Keratinocyte (primary cell): ENCODE measurements at regions not wholly inside any gene's neighbourhood (a gene's known extent, or its start where the extent isn't known, plus 50 kb on each side); places are given as distances from the start of the nearest gene placed in this dataset.

Source experiments
- DNase-seq: peaks from one replicate; pipeline ENCODE4 v3.0.0-alpha.2; 2011; ENCODE audit warnings: low read depth, missing footprints, low spot score
- FAIRE-seq: peaks from 2 replicates; lab custom pipeline; 2011; peaks lifted over from hg19 to GRCh38; lab: Jason Lieb, UNC
- H2AFZ ChIP-seq: 2 replicates; pipeline ENCODE4 v1.6.0; 2012; ENCODE audit warnings: low read length, control low read depth, inconsistent platforms; ENCODE audit not compliant: control insufficient read depth
- H3K27ac ChIP-seq: 2 replicates; pipeline ENCODE4 v1.5.1; 2011; ENCODE audit warnings: low read length; ENCODE audit not compliant: control insufficient read depth, insufficient read depth
- H3K27me3 ChIP-seq: 3 replicates; pipeline ENCODE4 v1.6.0; 2011; ENCODE audit warnings: low read length; ENCODE audit not compliant: control insufficient read depth, insufficient read depth; ENCODE audit errors: extremely low read depth
- H3K36me3 ChIP-seq, 2 experiments: 2 replicates in 1 of 2; 3 replicates in 1 of 2; pipeline ENCODE4 v1.5.1; 2011; ENCODE audit warnings: low read length in 2 of 2, mild to moderate bottlenecking in 1 of 2; ENCODE audit not compliant: control insufficient read depth in 2 of 2, insufficient read depth in 2 of 2; ENCODE audit errors: extremely low read depth in 1 of 2
- H3K4me1 ChIP-seq: 3 replicates; pipeline ENCODE4 v1.5.1; 2011; ENCODE audit warnings: low read length; ENCODE audit not compliant: control insufficient read depth, insufficient read depth; ENCODE audit errors: extremely low read depth
- H3K4me2 ChIP-seq: 3 replicates; pipeline ENCODE4 v1.6.0; 2011; ENCODE audit warnings: low read depth, low read length; ENCODE audit not compliant: control insufficient read depth, insufficient read depth; ENCODE audit errors: extremely low read depth
- H3K4me3 ChIP-seq, 3 experiments: fragments of 200-600 bp in 1 of 3; sonication (generic) in 1 of 3; 2 replicates in 2 of 3; 3 replicates in 1 of 3; pipeline ENCODE4 v1.5.1; 2011 to 2016; ENCODE audit warnings: low read length in 3 of 3, mild to moderate bottlenecking in 3 of 3, control low read depth in 2 of 3, inconsistent platforms in 1 of 3, low read depth in 1 of 3, mixed read lengths in 1 of 3, mixed run types in 1 of 3, moderate library complexity in 1 of 3; ENCODE audit not compliant: control insufficient read depth in 2 of 3, insufficient read depth in 2 of 3; ENCODE audit errors: extremely low read depth in 1 of 3
- H3K79me2 ChIP-seq: 2 replicates; pipeline ENCODE4 v1.6.0; 2012; ENCODE audit warnings: low read length; ENCODE audit not compliant: control insufficient read depth, insufficient read depth
- H3K9ac ChIP-seq: 3 replicates; pipeline ENCODE4 v1.6.0; 2011; ENCODE audit warnings: low read length; ENCODE audit not compliant: control insufficient read depth, insufficient read depth; ENCODE audit errors: extremely low read depth
- H3K9me1 ChIP-seq: 3 replicates; pipeline ENCODE4 v1.6.0; 2011; ENCODE audit warnings: low read length; ENCODE audit not compliant: control insufficient read depth, insufficient read depth; ENCODE audit errors: extremely low read depth
- H3K9me3 ChIP-seq: 2 replicates; pipeline ENCODE4 v1.5.1; 2012; ENCODE audit warnings: low read depth, low read length; ENCODE audit not compliant: control insufficient read depth
- H4K20me1 ChIP-seq: 3 replicates; pipeline ENCODE4 v1.6.0; 2011; ENCODE audit warnings: low read length; ENCODE audit not compliant: control insufficient read depth, insufficient read depth; ENCODE audit errors: extremely low read depth
- CTCF ChIP-seq, 3 experiments: IDR thresholded peaks in 1 of 3; conservative IDR thresholded peaks in 1 of 3; optimal IDR thresholded peaks in 1 of 3; 2 replicates in 2 of 3; 3 replicates in 1 of 3; pipeline versions ENCODE3 to v1.5.1; 2011; ENCODE audit warnings: low read length in 3 of 3, mild to moderate bottlenecking in 3 of 3, moderate library complexity in 2 of 3, control low read depth in 1 of 3, inconsistent platforms in 1 of 3; ENCODE audit not compliant: insufficient read depth in 2 of 3; ENCODE audit errors: extremely low read depth in 1 of 3
- EZH2 ChIP-seq: IDR thresholded peaks from one replicate; pipeline ENCODE4 v1.6.1; 2012; ENCODE audit warnings: inconsistent platforms, mild to moderate bottlenecking, low read length, moderate library complexity
- dilution Hi-C: fragments of 300-500 bp; cut with MboI; formaldehyde crosslinking; loops from one replicate; pipeline ENCODE4 v1.7.0; 2020; ENCODE audit warnings: low sequenced_read_pairs; ENCODE audit not compliant: extremely low pct_ligation_motif_present

GRCh38 chr12:91974541-91975085 lies 171.0 kb downstream of the BTG1 start:
- Histone ChIP-seq H3K9ac (no peak overlapping the region), H3K4me1 (no peaks in the 10 kb centered on the region), H3K4me2 (no peak overlapping the region), H4K20me1 (no peaks in the 10 kb centered on the region), H3K9me1 (no peaks in the 10 kb centered on the region), H3K27ac (no peak overlapping the region), H3K9me3 (no peaks in the 10 kb centered on the region), H2AFZ (no peak overlapping the region), H3K36me3 (no peaks in the 10 kb centered on the region), H3K27me3 (no peaks in the 10 kb centered on the region), H3K4me3 (no peak overlapping the region), H3K79me2 (no peaks in the 10 kb centered on the region)
- TF ChIP-seq CTCF (optimal IDR thresholded peaks at IDR 0.05 in 1 of 3, IDR thresholded peaks at IDR 0.05 in 1 of 3, conservative IDR thresholded peaks at IDR 0.05 in 1 of 3; ENCODE audit: extremely low read depth in 1 of 3, insufficient read depth in 2 of 3, low read length in 3 of 3) (no peak), EZH2 (no peak)
- FAIRE-seq, result no peak
- no peak for DNase-seq
- dilution Hi-C loops, result no loop called here

- no peak overlapping the region for H3K4me3 ChIP-seq
- DNase-seq (no peak), FAIRE-seq (no peak)
- H3K4me2 ChIP-seq, result no peak overlapping the region
- no peak overlapping the region for H3K9ac ChIP-seq
- dilution Hi-C loops, result no loop called here
- TF ChIP-seq CTCF (optimal IDR thresholded peaks at IDR 0.05 in 1 of 3, IDR thresholded peaks at IDR 0.05 in 1 of 3, conservative IDR thresholded peaks at IDR 0.05 in 1 of 3; ENCODE audit: extremely low read depth in 1 of 3, insufficient read depth in 2 of 3, low read length in 3 of 3) (no peak), EZH2 (no peak)
- no peaks in the 10 kb centered on the region for H4K20me1 ChIP-seq
- H3K79me2 ChIP-seq, result no peaks in the 10 kb centered on the region
- H3K27me3 ChIP-seq, result no peaks in the 10 kb centered on the region
- no peaks in the 10 kb centered on the region for H3K9me1 ChIP-seq
- H2AFZ ChIP-seq, result no peak overlapping the region
- H3K4me1 ChIP-seq, result no peaks in the 10 kb centered on the region
- no peaks in the 10 kb centered on the region for H3K9me3 ChIP-seq
- no peak overlapping the region for H3K27ac ChIP-seq
- no peaks in the 10 kb centered on the region for H3K36me3 ChIP-seq
Measured at GRCh38 chr12:91973813-91974212, 171.8 kb downstream of the BTG1 start.
